ENCODE measurements at regions not wholly inside any gene's neighbourhood (a gene's known extent, or its start where the extent isn't known, plus 50 kb on each side); places are given as distances from the start of the nearest gene placed in this dataset.
"Not testable (repeated sequence)": the region's sequence is repeated elsewhere in the genome, so short reads cannot be mapped to it uniquely, and the experiment has no call there.

GRCh38 chr12:11446372-11446771, 51.0 kb upstream of the PRB2 start:
- no peaks in the 10 kb centered on the region for H3K4me1 Mint-ChIP-seq (ENCODE audit: low read depth)
- no peaks in the 10 kb centered on the region for H3K9me3 Mint-ChIP-seq
- no peaks in the 10 kb centered on the region for H3K27me3 Mint-ChIP-seq (ENCODE audit: low read depth)
- no peak for ATAC-seq
- DNase-seq: no peak
- H3K36me3 Mint-ChIP-seq (ENCODE audit: insufficient read depth): peaks cover 2% of the 10 kb centered on the region
- H3K4me3 Mint-ChIP-seq: no peak overlapping the region

- peaks cover 5% of the 10 kb centered on the region for H3K9me3 Mint-ChIP-seq
- peaks cover 3% of the 10 kb centered on the region for H3K27me3 Mint-ChIP-seq (ENCODE audit: low read depth)
- DNase-seq (no peak), ATAC-seq (no peak)
- no peaks in the 10 kb centered on the region for H3K36me3 Mint-ChIP-seq (ENCODE audit: insufficient read depth)
- no peaks in the 10 kb centered on the region for H3K4me1 Mint-ChIP-seq (ENCODE audit: low read depth)
- no peak overlapping the region for H3K4me3 Mint-ChIP-seq
Measured at GRCh38 chr12:11457996-11458645, 62.8 kb upstream of the PRB2 start.

GRCh38 chr12:11460343-11461023, 65.1 kb upstream of the PRB2 start:
- no peak for ATAC-seq
- no peaks in the 10 kb centered on the region for H3K36me3 Mint-ChIP-seq (ENCODE audit: insufficient read depth)
- no peak overlapping the region for H3K4me3 Mint-ChIP-seq
- no peak for DNase-seq
- peaks cover 5% of the 10 kb centered on the region for H3K9me3 Mint-ChIP-seq
- no peaks in the 10 kb centered on the region for H3K4me1 Mint-ChIP-seq (ENCODE audit: low read depth)
- peaks cover 1% of the 10 kb centered on the region for H3K27me3 Mint-ChIP-seq (ENCODE audit: low read depth)

- Mint-ChIP-seq H3K9me3 (peaks cover 5% of the 10 kb centered on the region), H3K4me3 (no peak overlapping the region), H3K36me3 (ENCODE audit: insufficient read depth) (no peaks in the 10 kb centered on the region), H3K27me3 (ENCODE audit: low read depth) (peaks cover 1% of the 10 kb centered on the region), H3K4me1 (ENCODE audit: low read depth) (no peaks in the 10 kb centered on the region)
- ATAC-seq (no peak), DNase-seq (no peak)
Measured at GRCh38 chr12:11461433-11461832, 66.1 kb upstream of the PRB2 start.

- Mint-ChIP-seq H3K27me3 (ENCODE audit: low read depth) (no peaks in the 10 kb centered on the region), H3K9me3 (no peaks in the 10 kb centered on the region), H3K36me3 (ENCODE audit: insufficient read depth) (no peaks in the 10 kb centered on the region), H3K4me3 (no peak overlapping the region), H3K4me1 (ENCODE audit: low read depth) (no peaks in the 10 kb centered on the region)
- ATAC-seq (no peak), DNase-seq (no peak)
Measured at GRCh38 chr12:11477110-11477509, 81.7 kb upstream of the PRB2 start.

- DNase-seq: no peak
- Mint-ChIP-seq H3K36me3 (ENCODE audit: insufficient read depth) (no peaks in the 10 kb centered on the region), H3K4me1 (ENCODE audit: low read depth) (peaks cover 4% of the 10 kb centered on the region), H3K4me3 (no peak overlapping the region), H3K27me3 (ENCODE audit: low read depth) (peaks cover 10% of the 10 kb centered on the region), H3K9me3 (no peaks in the 10 kb centered on the region)
- no peak for ATAC-seq
Measured at GRCh38 chr12:11482955-11483354, 87.6 kb upstream of the PRB2 start.

GRCh38 chr12:11486623-11487444, 91.5 kb upstream of the PRB2 start:
- peak; percentile 88 to 92 for ATAC-seq
- no peaks in the 10 kb centered on the region for H3K9me3 Mint-ChIP-seq
- H3K4me3 Mint-ChIP-seq: no peak overlapping the region

GRCh38 chr12:11496157-11496851, 100.9 kb upstream of the PRB2 start:
- no peak for ATAC-seq
- H3K36me3 Mint-ChIP-seq (ENCODE audit: insufficient read depth): no peaks in the 10 kb centered on the region
- peaks cover 8% of the 10 kb centered on the region for H3K4me1 Mint-ChIP-seq (ENCODE audit: low read depth)
- peaks cover 3% of the 10 kb centered on the region for H3K9me3 Mint-ChIP-seq
- H3K27me3 Mint-ChIP-seq (ENCODE audit: low read depth): peaks cover 27% of the 10 kb centered on the region
- no peak for DNase-seq
- no peak overlapping the region for H3K4me3 Mint-ChIP-seq

More at GRCh38 chr12:11486623-11487444, 91.5 kb upstream of the PRB2 start:
- DNase-seq: peak; percentile 71
- H3K4me1 Mint-ChIP-seq (ENCODE audit: low read depth): peaks cover 4% of the 10 kb centered on the region
- H3K27me3 Mint-ChIP-seq (ENCODE audit: low read depth): peaks cover 10% of the 10 kb centered on the region
- H3K36me3 Mint-ChIP-seq (ENCODE audit: insufficient read depth): no peaks in the 10 kb centered on the region

- Mint-ChIP-seq H3K36me3 (ENCODE audit: insufficient read depth) (no peaks in the 10 kb centered on the region), H3K4me3 (no peak overlapping the region), H3K27me3 (ENCODE audit: low read depth) (peaks cover 31% of the 10 kb centered on the region), H3K9me3 (peaks cover 5% of the 10 kb centered on the region), H3K4me1 (ENCODE audit: low read depth) (peaks cover 8% of the 10 kb centered on the region)
- no peak for ATAC-seq
- DNase-seq: no peak
Measured at GRCh38 chr12:11497438-11497837, 102.1 kb upstream of the PRB2 start.

- DNase-seq (no peak), ATAC-seq (no peak)
- Mint-ChIP-seq H3K4me3 (no peak overlapping the region), H3K4me1 (ENCODE audit: low read depth) (peaks cover 8% of the 10 kb centered on the region), H3K36me3 (ENCODE audit: insufficient read depth) (no peaks in the 10 kb centered on the region), H3K9me3 (peaks cover 5% of the 10 kb centered on the region), H3K27me3 (ENCODE audit: low read depth) (peaks cover 31% of the 10 kb centered on the region)
Measured at GRCh38 chr12:11497995-11498394, 102.6 kb upstream of the PRB2 start.

GRCh38 chr12:11498574-11498973, 103.2 kb upstream of the PRB2 start:
- not testable (repeated sequence) for ATAC-seq; H3K4me3 Mint-ChIP-seq; H3K4me1 Mint-ChIP-seq (ENCODE audit: low read depth); H3K9me3 Mint-ChIP-seq; DNase-seq; H3K36me3 Mint-ChIP-seq (ENCODE audit: insufficient read depth)
- peaks cover 33% of the 10 kb centered on the region for H3K27me3 Mint-ChIP-seq (ENCODE audit: low read depth)

- peaks cover 8% of the 10 kb centered on the region for H3K4me1 Mint-ChIP-seq (ENCODE audit: low read depth)
- no peak overlapping the region for H3K4me3 Mint-ChIP-seq
- ATAC-seq: no peak
- DNase-seq: no peak
- H3K27me3 Mint-ChIP-seq (ENCODE audit: low read depth): peaks cover 34% of the 10 kb centered on the region
- no peaks in the 10 kb centered on the region for H3K36me3 Mint-ChIP-seq (ENCODE audit: insufficient read depth)
- H3K9me3 Mint-ChIP-seq: peaks cover 5% of the 10 kb centered on the region
Measured at GRCh38 chr12:11499806-11500187, 104.4 kb upstream of the PRB2 start.

- H3K36me3 Mint-ChIP-seq (ENCODE audit: insufficient read depth): no peaks in the 10 kb centered on the region
- peaks cover 8% of the 10 kb centered on the region for H3K4me1 Mint-ChIP-seq (ENCODE audit: low read depth)
- DNase-seq (peak; percentile 62), ATAC-seq (peak; percentile 89 to 94)
- peaks cover 5% of the 10 kb centered on the region for H3K9me3 Mint-ChIP-seq
- peaks cover 34% of the 10 kb centered on the region for H3K27me3 Mint-ChIP-seq (ENCODE audit: low read depth)
- H3K4me3 Mint-ChIP-seq: no peak overlapping the region
Measured at GRCh38 chr12:11500188-11500860, 105.0 kb upstream of the PRB2 start.

GRCh38 chr12:11500861-11501230, 105.5 kb upstream of the PRB2 start:
- Mint-ChIP-seq H3K36me3 (ENCODE audit: insufficient read depth) (no peaks in the 10 kb centered on the region), H3K9me3 (peaks cover 5% of the 10 kb centered on the region), H3K4me3 (no peak overlapping the region), H3K27me3 (ENCODE audit: low read depth) (peaks cover 34% of the 10 kb centered on the region), H3K4me1 (ENCODE audit: low read depth) (peaks cover 8% of the 10 kb centered on the region)
- DNase-seq (no peak), ATAC-seq (no peak)

Data from activated T-cell treated with anti-CD3 and anti-CD28 coated beads, Interleukin-2, amount 50 U/mL, for 4 hours (primary cell).